GM12878 (cell line): ENCODE measurements at regions not wholly inside any gene's neighbourhood (a gene's known extent, or its start where the extent isn't known, plus 50 kb on each side); places are given as distances from the start of the nearest gene placed in this dataset.

ENCODE experiments used
- ASH2L ChIP-seq: fragments of 300-600, 200-600 bp; sonication (generic); IDR thresholded peaks from 2 replicates; pipeline ENCODE4 v1.6.1; 2017; ENCODE audit warnings: low read depth, mild to moderate bottlenecking, borderline replicate concordance
- BMI1 ChIP-seq: fragments of 450-650 bp; IDR thresholded peaks from 2 replicates; pipeline ENCODE4 v1.6.1; 2016; ENCODE audit warnings: mild to moderate bottlenecking, moderate library complexity, borderline replicate concordance
- CBFB ChIP-seq: IDR thresholded peaks from 2 replicates; pipeline ENCODE4 v1.6.1; 2016; ENCODE audit warnings: antibody characterized with exemption, low read depth
- CHD2 ChIP-seq: IDR thresholded peaks from 2 replicates; pipeline ENCODE4 v1.6.1; 2011; ENCODE audit warnings: low read depth, low read length, improper control_type of control experiment, borderline replicate concordance
- CREM ChIP-seq: IDR thresholded peaks from 2 replicates; pipeline ENCODE4 v1.6.1; 2014; ENCODE audit warnings: antibody characterized with exemption, low read depth
- GATAD2B ChIP-seq: fragments of 450-650 bp; conservative IDR thresholded peaks from 2 replicates; pipeline ENCODE4 v1.6.1; 2017; ENCODE audit warnings: low read depth, mild to moderate bottlenecking, moderate library complexity
- HDAC2 ChIP-seq: fragments of 200-600 bp; sonication (generic); IDR thresholded peaks from 2 replicates; pipeline ENCODE4 v1.6.1; 2017
- KLF5 ChIP-seq: fragments of 450-650 bp; IDR thresholded peaks from 2 replicates; pipeline ENCODE4 v1.6.1; 2014; ENCODE audit warnings: mild to moderate bottlenecking; ENCODE audit not compliant: partially characterized antibody
- POLR2A ChIP-seq: IDR thresholded peaks from 2 replicates; pipeline ENCODE4 v1.6.1; 2011; ENCODE audit warnings: low read depth, mild to moderate bottlenecking, low read length
- POLR2AphosphoS5 ChIP-seq: IDR thresholded peaks from 2 replicates; pipeline ENCODE4 v1.6.1; 2011; ENCODE audit warnings: mild to moderate bottlenecking, low read length, inconsistent platforms
- POU2F2 ChIP-seq: IDR thresholded peaks from 3 replicates; pipeline ENCODE4 v1.6.1; 2011; ENCODE audit warnings: low read depth, mild to moderate bottlenecking, low read length, borderline replicate concordance
- RAD51 ChIP-seq: fragments of 450-650 bp; IDR thresholded peaks from 2 replicates; pipeline ENCODE4 v1.6.1; 2016; ENCODE audit warnings: moderate library complexity, mild to moderate bottlenecking, inconsistent platforms
- STAT1 ChIP-seq: fragments of 450-650 bp; conservative IDR thresholded peaks from 2 replicates; pipeline ENCODE4 v1.6.1; 2014; ENCODE audit warnings: antibody characterized with exemption, mild to moderate bottlenecking
- ZNF207 ChIP-seq: fragments of 450-650 bp; IDR thresholded peaks from 2 replicates; pipeline ENCODE4 v1.6.1; 2014; ENCODE audit warnings: antibody characterized with exemption, mild to moderate bottlenecking, borderline replicate concordance
- ZNF217 ChIP-seq: fragments of 450-650 bp; IDR thresholded peaks from 2 replicates; pipeline ENCODE4 v1.6.1; 2017; ENCODE audit warnings: antibody characterized with exemption, mild to moderate bottlenecking
- ZZZ3 ChIP-seq: IDR thresholded peaks from 2 replicates; pipeline ENCODE4 v1.6.1; 2011; ENCODE audit warnings: low read depth; ENCODE audit not compliant: control insufficient read depth, insufficient read length
- TF ChIP-seq, protein P1 (sequence below): fragments of 450-650 bp; IDR thresholded peaks from 2 replicates; pipeline ENCODE4 v1.6.1; 2017; ENCODE audit warnings: antibody characterized with exemption, mild to moderate bottlenecking, moderate library complexity
- TF ChIP-seq, protein P2 (sequence below): IDR thresholded peaks from 2 replicates; pipeline ENCODE4 v1.6.1; 2012; ENCODE audit warnings: mild to moderate bottlenecking, low read depth, low read length
- TF ChIP-seq, protein P3 (sequence below): fragments of 450-650 bp; formaldehyde crosslinking; IDR thresholded peaks from 2 replicates; pipeline ENCODE4 v1.5.0; 2022; ENCODE audit warnings: mild to moderate bottlenecking, missing genetic modification characterization

DNA sequence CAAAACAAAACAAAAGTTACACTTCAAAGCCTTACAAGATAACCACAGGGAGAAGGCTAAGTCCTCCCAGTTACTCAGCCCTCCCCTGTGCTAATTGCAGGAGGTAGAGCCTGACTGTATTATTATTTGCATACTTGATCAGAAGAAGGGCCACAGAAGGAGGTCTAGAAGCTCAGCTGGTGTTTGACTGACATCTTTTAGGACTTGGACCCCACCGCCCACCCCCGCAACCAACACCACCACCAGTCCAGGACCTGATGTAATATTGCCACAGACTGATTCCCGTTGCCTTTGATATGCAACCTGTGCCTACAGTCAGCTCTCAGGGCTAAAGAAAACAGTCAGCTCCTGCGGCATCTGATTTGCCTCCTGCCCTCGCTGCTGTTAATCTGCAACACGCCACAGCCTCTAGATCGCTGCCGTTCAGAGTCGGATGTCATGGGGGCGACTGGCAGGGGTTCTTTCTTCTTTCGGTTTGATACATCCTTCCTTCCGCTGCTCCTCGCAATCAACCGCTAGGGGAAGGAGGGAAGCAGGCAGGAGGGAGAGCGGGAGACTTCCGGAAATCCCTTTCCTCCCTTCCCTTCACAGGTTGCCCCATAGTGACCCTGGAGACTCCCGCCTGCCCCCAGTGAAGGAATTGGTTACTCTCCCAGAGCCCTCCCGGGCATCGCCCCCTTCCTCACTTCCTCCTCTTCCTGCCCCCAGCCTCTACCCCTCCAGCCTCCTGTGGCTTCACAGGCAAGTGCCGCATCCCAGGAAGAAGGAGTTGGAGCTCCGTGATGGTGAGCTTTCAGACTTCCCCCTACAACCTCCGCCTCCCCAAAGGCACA, 90.5 kb upstream of the SOX9 start (continued):
- TF ChIP-seq, protein P1, sequence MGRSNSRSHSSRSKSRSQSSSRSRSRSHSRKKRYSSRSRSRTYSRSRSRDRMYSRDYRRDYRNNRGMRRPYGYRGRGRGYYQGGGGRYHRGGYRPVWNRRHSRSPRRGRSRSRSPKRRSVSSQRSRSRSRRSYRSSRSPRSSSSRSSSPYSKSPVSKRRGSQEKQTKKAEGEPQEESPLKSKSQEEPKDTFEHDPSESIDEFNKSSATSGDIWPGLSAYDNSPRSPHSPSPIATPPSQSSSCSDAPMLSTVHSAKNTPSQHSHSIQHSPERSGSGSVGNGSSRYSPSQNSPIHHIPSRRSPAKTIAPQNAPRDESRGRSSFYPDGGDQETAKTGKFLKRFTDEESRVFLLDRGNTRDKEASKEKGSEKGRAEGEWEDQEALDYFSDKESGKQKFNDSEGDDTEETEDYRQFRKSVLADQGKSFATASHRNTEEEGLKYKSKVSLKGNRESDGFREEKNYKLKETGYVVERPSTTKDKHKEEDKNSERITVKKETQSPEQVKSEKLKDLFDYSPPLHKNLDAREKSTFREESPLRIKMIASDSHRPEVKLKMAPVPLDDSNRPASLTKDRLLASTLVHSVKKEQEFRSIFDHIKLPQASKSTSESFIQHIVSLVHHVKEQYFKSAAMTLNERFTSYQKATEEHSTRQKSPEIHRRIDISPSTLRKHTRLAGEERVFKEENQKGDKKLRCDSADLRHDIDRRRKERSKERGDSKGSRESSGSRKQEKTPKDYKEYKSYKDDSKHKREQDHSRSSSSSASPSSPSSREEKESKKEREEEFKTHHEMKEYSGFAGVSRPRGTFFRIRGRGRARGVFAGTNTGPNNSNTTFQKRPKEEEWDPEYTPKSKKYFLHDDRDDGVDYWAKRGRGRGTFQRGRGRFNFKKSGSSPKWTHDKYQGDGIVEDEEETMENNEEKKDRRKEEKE = no peak
- TF ChIP-seq, protein P2, sequence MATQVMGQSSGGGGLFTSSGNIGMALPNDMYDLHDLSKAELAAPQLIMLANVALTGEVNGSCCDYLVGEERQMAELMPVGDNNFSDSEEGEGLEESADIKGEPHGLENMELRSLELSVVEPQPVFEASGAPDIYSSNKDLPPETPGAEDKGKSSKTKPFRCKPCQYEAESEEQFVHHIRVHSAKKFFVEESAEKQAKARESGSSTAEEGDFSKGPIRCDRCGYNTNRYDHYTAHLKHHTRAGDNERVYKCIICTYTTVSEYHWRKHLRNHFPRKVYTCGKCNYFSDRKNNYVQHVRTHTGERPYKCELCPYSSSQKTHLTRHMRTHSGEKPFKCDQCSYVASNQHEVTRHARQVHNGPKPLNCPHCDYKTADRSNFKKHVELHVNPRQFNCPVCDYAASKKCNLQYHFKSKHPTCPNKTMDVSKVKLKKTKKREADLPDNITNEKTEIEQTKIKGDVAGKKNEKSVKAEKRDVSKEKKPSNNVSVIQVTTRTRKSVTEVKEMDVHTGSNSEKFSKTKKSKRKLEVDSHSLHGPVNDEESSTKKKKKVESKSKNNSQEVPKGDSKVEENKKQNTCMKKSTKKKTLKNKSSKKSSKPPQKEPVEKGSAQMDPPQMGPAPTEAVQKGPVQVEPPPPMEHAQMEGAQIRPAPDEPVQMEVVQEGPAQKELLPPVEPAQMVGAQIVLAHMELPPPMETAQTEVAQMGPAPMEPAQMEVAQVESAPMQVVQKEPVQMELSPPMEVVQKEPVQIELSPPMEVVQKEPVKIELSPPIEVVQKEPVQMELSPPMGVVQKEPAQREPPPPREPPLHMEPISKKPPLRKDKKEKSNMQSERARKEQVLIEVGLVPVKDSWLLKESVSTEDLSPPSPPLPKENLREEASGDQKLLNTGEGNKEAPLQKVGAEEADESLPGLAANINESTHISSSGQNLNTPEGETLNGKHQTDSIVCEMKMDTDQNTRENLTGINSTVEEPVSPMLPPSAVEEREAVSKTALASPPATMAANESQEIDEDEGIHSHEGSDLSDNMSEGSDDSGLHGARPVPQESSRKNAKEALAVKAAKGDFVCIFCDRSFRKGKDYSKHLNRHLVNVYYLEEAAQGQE = no peak
- no peak for TF ChIP-seq RAD51
- TF ChIP-seq POLR2A = peak; percentile 65
- TF ChIP-seq KLF5 = no peak
- TF ChIP-seq POLR2AphosphoS5 = peak; percentile 86
- no peak for TF ChIP-seq ZZZ3
- TF ChIP-seq POU2F2 = peak; percentile 83; the same call in 2 of the 3 replicates
- TF ChIP-seq GATAD2B = peak; percentile 83; the same call in 1 of the 2 replicates
- TF ChIP-seq HDAC2 = no peak
- 0 out of 2 replicates have a peak, but pooled peaks have one; percentile 49 for TF ChIP-seq ZNF217
- TF ChIP-seq, protein P3, sequence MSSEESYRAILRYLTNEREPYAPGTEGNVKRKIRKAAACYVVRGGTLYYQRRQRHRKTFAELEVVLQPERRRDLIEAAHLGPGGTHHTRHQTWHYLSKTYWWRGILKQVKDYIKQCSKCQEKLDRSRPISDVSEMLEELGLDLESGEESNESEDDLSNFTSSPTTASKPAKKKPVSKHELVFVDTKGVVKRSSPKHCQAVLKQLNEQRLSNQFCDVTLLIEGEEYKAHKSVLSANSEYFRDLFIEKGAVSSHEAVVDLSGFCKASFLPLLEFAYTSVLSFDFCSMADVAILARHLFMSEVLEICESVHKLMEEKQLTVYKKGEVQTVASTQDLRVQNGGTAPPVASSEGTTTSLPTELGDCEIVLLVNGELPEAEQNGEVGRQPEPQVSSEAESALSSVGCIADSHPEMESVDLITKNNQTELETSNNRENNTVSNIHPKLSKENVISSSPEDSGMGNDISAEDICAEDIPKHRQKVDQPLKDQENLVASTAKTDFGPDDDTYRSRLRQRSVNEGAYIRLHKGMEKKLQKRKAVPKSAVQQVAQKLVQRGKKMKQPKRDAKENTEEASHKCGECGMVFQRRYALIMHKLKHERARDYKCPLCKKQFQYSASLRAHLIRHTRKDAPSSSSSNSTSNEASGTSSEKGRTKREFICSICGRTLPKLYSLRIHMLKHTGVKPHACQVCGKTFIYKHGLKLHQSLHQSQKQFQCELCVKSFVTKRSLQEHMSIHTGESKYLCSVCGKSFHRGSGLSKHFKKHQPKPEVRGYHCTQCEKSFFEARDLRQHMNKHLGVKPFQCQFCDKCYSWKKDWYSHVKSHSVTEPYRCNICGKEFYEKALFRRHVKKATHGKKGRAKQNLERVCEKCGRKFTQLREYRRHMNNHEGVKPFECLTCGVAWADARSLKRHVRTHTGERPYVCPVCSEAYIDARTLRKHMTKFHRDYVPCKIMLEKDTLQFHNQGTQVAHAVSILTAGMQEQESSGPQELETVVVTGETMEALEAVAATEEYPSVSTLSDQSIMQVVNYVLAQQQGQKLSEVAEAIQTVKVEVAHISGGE = no peak
- no peak for TF ChIP-seq ASH2L
- no peak for TF ChIP-seq STAT1
- 0 out of 2 replicates have a peak, but pooled peaks have one; percentile 12 for TF ChIP-seq CHD2
- TF ChIP-seq ZNF207 = no peak
- no peak for TF ChIP-seq BMI1
- TF ChIP-seq CREM = 0 out of 2 replicates have a peak, but pooled peaks have one; percentile 34
- TF ChIP-seq CBFB = peak; percentile 78
